ENCODE measurements at regions not wholly inside any gene's neighbourhood (a gene's known extent, or its start where the extent isn't known, plus 50 kb on each side); places are given as distances from the start of the nearest gene placed in this dataset.
"Not testable (repeated sequence)": the region's sequence is repeated elsewhere in the genome, so short reads cannot be mapped to it uniquely, and the experiment has no call there.

DNA sequence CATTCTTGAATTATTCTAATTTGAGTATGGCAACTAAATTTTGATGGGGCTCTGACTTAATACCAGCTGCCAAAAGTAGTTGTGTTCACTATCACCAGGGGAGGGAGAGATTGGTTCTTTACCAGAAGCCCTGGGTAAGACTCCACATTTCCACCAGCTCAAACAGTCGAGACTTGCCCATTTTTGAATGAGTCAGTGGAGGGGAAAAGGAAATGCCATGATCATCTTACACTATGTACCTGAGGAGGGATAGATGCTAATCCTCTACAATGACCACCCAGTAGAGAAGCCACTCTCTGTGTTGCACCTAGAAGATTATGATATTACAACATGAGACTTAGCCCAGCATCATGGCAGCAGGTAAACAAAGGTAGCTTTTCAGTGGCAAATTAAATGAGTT, 77.0 kb upstream of the SGK1 start:
- Mint-ChIP-seq H3K27me3 (ENCODE audit: insufficient read depth) (no peaks in the 10 kb centered on the region; the same call in none of the 2 replicates), H3K9me3 (no peaks in the 10 kb centered on the region), H3K36me3 (ENCODE audit: low read depth) (no peaks in the 10 kb centered on the region), H3K27ac (no peak overlapping the region), H3K4me1 (ENCODE audit: low read depth) (peaks cover 13% of the 10 kb centered on the region), H3K4me3 (no peak overlapping the region)
- TF ChIP-seq, protein P1, sequence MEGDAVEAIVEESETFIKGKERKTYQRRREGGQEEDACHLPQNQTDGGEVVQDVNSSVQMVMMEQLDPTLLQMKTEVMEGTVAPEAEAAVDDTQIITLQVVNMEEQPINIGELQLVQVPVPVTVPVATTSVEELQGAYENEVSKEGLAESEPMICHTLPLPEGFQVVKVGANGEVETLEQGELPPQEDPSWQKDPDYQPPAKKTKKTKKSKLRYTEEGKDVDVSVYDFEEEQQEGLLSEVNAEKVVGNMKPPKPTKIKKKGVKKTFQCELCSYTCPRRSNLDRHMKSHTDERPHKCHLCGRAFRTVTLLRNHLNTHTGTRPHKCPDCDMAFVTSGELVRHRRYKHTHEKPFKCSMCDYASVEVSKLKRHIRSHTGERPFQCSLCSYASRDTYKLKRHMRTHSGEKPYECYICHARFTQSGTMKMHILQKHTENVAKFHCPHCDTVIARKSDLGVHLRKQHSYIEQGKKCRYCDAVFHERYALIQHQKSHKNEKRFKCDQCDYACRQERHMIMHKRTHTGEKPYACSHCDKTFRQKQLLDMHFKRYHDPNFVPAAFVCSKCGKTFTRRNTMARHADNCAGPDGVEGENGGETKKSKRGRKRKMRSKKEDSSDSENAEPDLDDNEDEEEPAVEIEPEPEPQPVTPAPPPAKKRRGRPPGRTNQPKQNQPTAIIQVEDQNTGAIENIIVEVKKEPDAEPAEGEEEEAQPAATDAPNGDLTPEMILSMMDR (IDR thresholded peaks at IDR 0.05): no peak
- DNase-seq: no peak

DNA sequence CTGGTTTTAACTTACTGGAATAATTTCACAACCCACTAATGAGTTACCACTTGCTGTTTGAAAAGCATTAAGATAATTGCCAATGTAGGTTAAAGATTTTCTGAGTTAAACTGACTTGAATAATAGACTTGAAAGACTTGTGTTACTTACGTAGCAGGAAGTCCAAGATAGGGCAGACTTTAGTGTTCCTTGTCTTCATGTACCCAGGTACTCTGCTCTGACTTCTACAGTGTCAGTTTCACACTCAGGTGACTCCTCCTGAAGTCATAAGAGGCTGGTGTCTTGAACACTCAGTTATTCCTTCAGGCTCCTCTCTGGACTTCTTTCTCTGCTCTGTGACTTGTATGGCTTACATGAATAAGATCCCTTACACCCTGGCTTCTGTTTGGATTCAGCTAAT, 76.3 kb upstream of the SGK1 start:
- peaks cover 13% of the 10 kb centered on the region for H3K4me1 Mint-ChIP-seq (ENCODE audit: low read depth)
- H3K4me3 Mint-ChIP-seq: no peak overlapping the region
- TF ChIP-seq, protein P1 (IDR thresholded peaks at IDR 0.05): no peak
- H3K36me3 Mint-ChIP-seq (ENCODE audit: low read depth): no peaks in the 10 kb centered on the region
- no peaks in the 10 kb centered on the region for H3K9me3 Mint-ChIP-seq
- H3K27me3 Mint-ChIP-seq (ENCODE audit: insufficient read depth): no peaks in the 10 kb centered on the region; the same call in none of the 2 replicates
- H3K27ac Mint-ChIP-seq: no peak overlapping the region
- no peak for DNase-seq

- Mint-ChIP-seq H3K36me3 (ENCODE audit: low read depth) (no peaks in the 10 kb centered on the region), H3K27ac (no peak overlapping the region), H3K9me3 (no peaks in the 10 kb centered on the region), H3K4me1 (ENCODE audit: low read depth) (peaks cover 13% of the 10 kb centered on the region), H3K27me3 (ENCODE audit: insufficient read depth) (no peaks in the 10 kb centered on the region; the same call in 1 of the 2 replicates), H3K4me3 (no peak overlapping the region)
- no peak for DNase-seq
- TF ChIP-seq, protein P1 (IDR thresholded peaks at IDR 0.05): no peak
Measured at GRCh38 chr6:134391205-134391604, 73.3 kb upstream of the SGK1 start.

DNA sequence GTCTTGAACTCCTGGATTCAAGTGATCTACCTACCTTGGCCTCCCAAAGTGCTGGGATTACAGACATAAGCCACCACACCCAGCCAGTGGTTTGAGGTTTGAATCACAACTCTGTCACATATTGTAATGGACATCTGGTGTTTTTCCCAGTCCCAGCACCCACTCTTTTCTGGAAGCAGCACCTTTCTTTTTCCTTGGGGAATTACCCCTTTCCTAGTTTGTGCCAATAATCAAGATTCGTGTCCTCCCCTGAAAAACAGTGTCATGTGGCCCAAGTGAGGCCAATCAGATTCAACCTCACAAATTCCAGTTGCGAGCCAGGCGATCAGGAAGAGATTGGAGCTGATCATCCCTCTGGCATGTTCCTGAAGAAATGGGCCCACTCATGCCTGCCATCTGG, 71.7 kb upstream of the SGK1 start:
- TF ChIP-seq, protein P1 (IDR thresholded peaks at IDR 0.05): no peak
- no peak for DNase-seq
- no peak overlapping the region for H3K27ac Mint-ChIP-seq
- no peaks in the 10 kb centered on the region for H3K36me3 Mint-ChIP-seq (ENCODE audit: low read depth)
- no peak overlapping the region for H3K4me3 Mint-ChIP-seq
- H3K4me1 Mint-ChIP-seq (ENCODE audit: low read depth): peaks cover 1% of the 10 kb centered on the region
- H3K9me3 Mint-ChIP-seq: no peaks in the 10 kb centered on the region
- no peaks in the 10 kb centered on the region; the same call in 1 of the 2 replicates for H3K27me3 Mint-ChIP-seq (ENCODE audit: insufficient read depth)

DNA sequence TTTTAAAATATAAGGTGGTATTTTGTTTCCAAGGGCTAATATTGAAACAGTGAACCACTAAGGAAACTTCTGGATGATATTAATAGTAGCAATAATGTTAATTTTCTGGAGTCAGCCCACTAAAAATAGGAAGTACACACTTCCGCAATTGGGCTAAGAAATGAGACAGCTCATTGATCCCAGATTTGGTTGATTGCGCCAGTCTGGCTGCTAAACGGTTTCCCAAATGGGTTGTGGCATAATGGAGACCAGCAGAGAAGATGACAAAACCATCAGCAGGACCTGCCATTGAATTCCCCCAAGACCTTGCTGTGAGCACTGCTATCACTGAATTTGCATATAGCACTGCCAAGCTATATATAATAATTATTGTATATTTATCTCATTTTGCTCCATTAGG, 71.2 kb upstream of the SGK1 start:
- H3K36me3 Mint-ChIP-seq (ENCODE audit: low read depth): no peaks in the 10 kb centered on the region
- H3K27ac Mint-ChIP-seq: no peak overlapping the region
- no peak overlapping the region for H3K4me3 Mint-ChIP-seq
- TF ChIP-seq, protein P1 (IDR thresholded peaks at IDR 0.05): no peak
- no peaks in the 10 kb centered on the region for H3K9me3 Mint-ChIP-seq
- no peak for DNase-seq
- no peaks in the 10 kb centered on the region for H3K4me1 Mint-ChIP-seq (ENCODE audit: low read depth)
- no peaks in the 10 kb centered on the region; the same call in 1 of the 2 replicates for H3K27me3 Mint-ChIP-seq (ENCODE audit: insufficient read depth)

DNA sequence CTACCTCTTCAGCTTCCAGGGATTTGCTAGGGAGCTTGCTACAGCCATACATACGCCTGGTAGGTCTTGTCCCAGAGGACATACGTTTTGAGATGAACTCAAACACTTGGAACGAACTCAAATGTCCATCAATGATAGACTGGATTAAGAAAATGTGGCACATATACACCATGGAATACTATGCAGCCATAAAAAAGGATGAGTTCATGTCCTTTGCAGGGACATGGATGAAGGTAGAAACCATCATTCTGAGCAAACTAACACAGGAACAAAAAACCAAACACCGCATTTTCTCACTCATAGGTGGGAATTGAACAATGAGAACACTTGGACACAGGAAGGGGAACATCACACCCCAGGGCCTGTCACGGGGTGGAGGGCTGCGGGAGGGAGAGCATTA, 68.6 kb upstream of the SGK1 start:
- not testable (repeated sequence) for H3K4me1 Mint-ChIP-seq (ENCODE audit: low read depth); H3K4me3 Mint-ChIP-seq; H3K9me3 Mint-ChIP-seq; H3K27ac Mint-ChIP-seq; H3K27me3 Mint-ChIP-seq (ENCODE audit: insufficient read depth); DNase-seq; H3K36me3 Mint-ChIP-seq (ENCODE audit: low read depth)

Measured in HFFc6 (cell line).